Esophagus muscularis mucosa (tissue), 4 donors: ENCODE measurements at regions not wholly inside any gene's neighbourhood (a gene's known extent, or its start where the extent isn't known, plus 50 kb on each side); places are given as distances from the start of the nearest gene placed in this dataset.

Source experiments
- CTCF ChIP-seq, 3 experiments: fragments of 200-600 bp in 2 of 3; fragments of 450-650 bp in 1 of 3; sonication (generic) in 2 of 3; IDR thresholded peaks; one replicate each; pipeline ENCODE4 v1.5.1; 2017 to 2019; ENCODE audit warnings: antibody characterized with exemption in 3 of 3, mild to moderate bottlenecking in 2 of 3, moderate library complexity in 1 of 3
- EP300 ChIP-seq: sonication (generic); formaldehyde crosslinking; IDR thresholded peaks from one replicate; pipeline ENCODE4 v1.6.1; 2017; ENCODE audit warnings: antibody characterized with exemption
- POLR2A ChIP-seq: fragments of 450-650 bp; IDR thresholded peaks from one replicate; pipeline ENCODE4 v1.6.1; 2017; ENCODE audit warnings: antibody characterized with exemption, moderate library complexity, mild to moderate bottlenecking, low read depth
- POLR2AphosphoS5 ChIP-seq, 2 donors: sonication (generic); formaldehyde crosslinking; IDR thresholded peaks; one replicate each; pipeline ENCODE4 v1.6.1; 2017; ENCODE audit warnings: antibody characterized with exemption in 2 of 2

- TF ChIP-seq CTCF (IDR thresholded peaks at IDR 0.05) (peak in 2 of 3 experiments; percentile 11 to 22), EP300 (no peak), POLR2A (no peak), POLR2AphosphoS5 (IDR thresholded peaks at IDR 0.05) (no peak)
Observed at GRCh38 chr12:107622001-107622400, 63.6 kb upstream of the PWP1 start.
